ES-I3 (cell line): ENCODE measurements at regions not wholly inside any gene's neighbourhood (a gene's known extent, or its start where the extent isn't known, plus 50 kb on each side); places are given as distances from the start of the nearest gene placed in this dataset.
"Not testable (repeated sequence)": the region's sequence is repeated elsewhere in the genome, so short reads cannot be mapped to it uniquely, and the experiment has no call there.

Experiments used
- H3K36me3 ChIP-seq: 2 replicates; pipeline ENCODE4 v1.6.1; 2013; ENCODE audit warnings: mild to moderate bottlenecking, low read length, control low read depth, moderate library complexity; ENCODE audit not compliant: insufficient read depth
- H3K4me1 ChIP-seq: 2 replicates; pipeline ENCODE4 v1.6.1; 2013; ENCODE audit warnings: mild to moderate bottlenecking, control low read depth, low read length; ENCODE audit not compliant: insufficient read depth
- H3K9ac ChIP-seq: 2 replicates; pipeline ENCODE4 v1.6.1; 2013; ENCODE audit warnings: low read depth, mild to moderate bottlenecking, low read length, moderate library complexity
- H3K9me3 ChIP-seq: 2 replicates; pipeline ENCODE4 v1.6.1; 2013; ENCODE audit warnings: mild to moderate bottlenecking, low read length, moderate library complexity; ENCODE audit not compliant: control insufficient read depth, insufficient read depth

DNA sequence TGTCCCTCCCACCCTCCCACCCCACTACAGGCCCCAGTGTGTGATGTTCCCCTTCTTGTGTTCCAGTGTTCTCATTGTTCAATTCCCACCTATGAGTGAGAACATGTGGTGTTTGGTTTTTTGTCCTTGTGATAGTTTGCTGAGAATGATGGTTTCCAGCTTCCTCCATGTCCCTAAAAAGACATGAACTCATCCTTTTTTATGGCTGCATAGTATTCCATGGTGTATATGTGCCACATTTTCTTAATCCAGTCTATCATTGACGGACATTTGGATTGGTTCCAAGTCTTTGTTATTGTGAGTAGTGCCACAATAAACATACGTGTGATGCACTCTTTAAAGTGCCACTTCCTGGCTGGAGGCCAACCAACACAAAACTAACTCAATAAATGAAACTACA is 112.7 kb downstream of the TENT5C start:
- not testable (repeated sequence) for H3K4me1 ChIP-seq, H3K9me3 ChIP-seq, H3K9ac ChIP-seq, H3K36me3 ChIP-seq

DNA sequence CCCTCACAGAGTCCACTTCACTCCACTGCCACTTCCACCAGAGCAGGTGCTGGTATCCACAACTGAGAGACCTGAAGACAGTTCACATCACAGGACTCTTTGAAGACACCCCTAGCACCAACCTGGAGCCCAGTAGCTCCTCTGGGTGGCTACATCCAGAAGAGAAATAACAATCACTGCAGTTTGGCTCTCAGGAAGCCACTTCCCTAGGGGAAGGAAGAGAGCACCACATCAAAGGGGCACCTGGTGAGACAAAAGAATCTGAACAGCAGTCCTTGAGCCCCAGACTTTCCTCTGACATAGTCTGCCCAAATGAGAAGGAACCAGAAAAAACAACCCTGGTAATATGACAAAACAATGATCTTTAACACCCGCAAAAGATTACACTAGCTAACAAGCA is 113.2 kb downstream of the TENT5C start:
- no peaks in the 10 kb centered on the region for H3K36me3 ChIP-seq
- no peaks in the 10 kb centered on the region for H3K4me1 ChIP-seq
- no peak overlapping the region for H3K9ac ChIP-seq
- H3K9me3 ChIP-seq: 0 out of 2 replicates have a peak, but pooled peaks cover 2% of the 10 kb centered on the region

- no peaks in the 10 kb centered on the region; the same call in 1 of the 2 replicates for H3K9me3 ChIP-seq
- H3K4me1 ChIP-seq: peaks cover 3% of the 10 kb centered on the region; the same call in 1 of the 2 replicates
- H3K36me3 ChIP-seq: no peaks in the 10 kb centered on the region
- no peak overlapping the region for H3K9ac ChIP-seq
Observed at GRCh38 chr1:117732065-117732797, 126.4 kb downstream of the TENT5C start.

- Histone ChIP-seq H3K9ac (no peak overlapping the region), H3K36me3 (no peaks in the 10 kb centered on the region), H3K9me3 (no peaks in the 10 kb centered on the region; the same call in 1 of the 2 replicates), H3K4me1 (peaks cover 3% of the 10 kb centered on the region; the same call in 1 of the 2 replicates)
Observed at GRCh38 chr1:117732956-117733355, 127.1 kb downstream of the TENT5C start.

DNA sequence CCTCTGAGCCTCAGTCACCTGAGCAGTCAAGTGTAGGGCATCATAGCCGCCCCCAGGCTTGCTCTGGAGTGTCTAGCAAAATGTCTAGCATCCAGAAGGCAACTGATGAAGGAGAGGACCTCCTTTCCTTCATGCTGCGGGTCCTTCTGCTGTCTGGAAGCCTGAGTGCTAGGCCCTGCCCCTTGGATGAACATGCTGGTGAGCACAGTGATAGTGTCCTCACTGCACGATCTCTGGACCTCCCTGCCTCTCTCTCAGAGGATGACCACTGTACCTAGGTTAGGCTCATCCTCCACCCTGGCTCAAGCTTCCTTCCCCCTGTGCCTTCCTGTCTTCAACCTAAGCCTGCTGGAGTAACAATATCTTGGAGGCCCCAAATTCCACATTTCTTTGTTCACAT is 128.6 kb downstream of the TENT5C start:
- H3K4me1 ChIP-seq: peaks cover 3% of the 10 kb centered on the region; the same call in 1 of the 2 replicates
- no peaks in the 10 kb centered on the region for H3K36me3 ChIP-seq
- no peak overlapping the region for H3K9ac ChIP-seq
- H3K9me3 ChIP-seq: no peaks in the 10 kb centered on the region

DNA sequence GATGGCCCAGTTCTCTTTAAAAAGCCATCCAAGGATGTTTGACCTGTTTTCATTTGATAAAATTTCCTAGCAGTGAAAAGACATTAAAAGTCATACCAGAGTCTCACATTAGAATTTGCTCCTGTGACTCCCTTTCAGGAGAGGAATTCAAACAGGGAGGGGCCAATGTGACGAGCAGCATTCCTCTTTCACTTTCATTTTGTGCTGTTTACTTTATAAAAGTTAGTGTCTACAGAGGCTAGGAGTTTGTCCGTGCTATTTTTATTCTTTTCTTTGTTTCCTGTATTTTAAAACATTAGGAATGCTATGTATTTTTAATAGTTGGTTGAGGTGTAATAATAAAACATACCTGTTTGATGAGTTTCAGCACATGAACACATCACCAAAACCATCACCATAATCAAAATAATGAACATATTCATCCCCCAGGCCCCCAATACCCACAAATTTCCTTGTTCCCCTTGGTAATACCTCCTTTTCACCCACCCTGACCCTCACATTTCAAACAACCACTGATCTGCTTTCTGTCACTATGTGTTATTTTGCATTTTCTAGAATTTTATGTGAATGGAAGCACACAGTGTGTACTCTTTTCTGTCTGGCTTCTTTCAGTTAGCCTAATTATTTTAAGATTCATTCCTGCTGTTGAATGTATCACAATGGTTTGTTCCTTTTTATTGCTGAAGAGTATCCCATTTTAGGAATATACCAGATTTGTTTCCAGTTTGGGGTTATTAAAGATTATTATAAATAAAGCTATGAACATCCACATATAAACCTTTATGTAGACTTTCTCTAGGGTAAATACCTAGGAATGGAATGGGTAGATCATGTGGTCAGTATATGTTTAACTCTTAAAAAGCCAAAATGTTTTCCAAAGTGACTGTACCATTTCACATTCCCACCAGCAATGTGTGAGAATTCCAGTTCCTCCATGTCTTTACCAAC is 129.5 kb downstream of the TENT5C start:
- no peaks in the 10 kb centered on the region for H3K9me3 ChIP-seq
- no peak overlapping the region; the same call in 1 of the 2 replicates for H3K9ac ChIP-seq
- no peaks in the 10 kb centered on the region for H3K36me3 ChIP-seq
- H3K4me1 ChIP-seq: peaks cover 3% of the 10 kb centered on the region; the same call in 1 of the 2 replicates

DNA sequence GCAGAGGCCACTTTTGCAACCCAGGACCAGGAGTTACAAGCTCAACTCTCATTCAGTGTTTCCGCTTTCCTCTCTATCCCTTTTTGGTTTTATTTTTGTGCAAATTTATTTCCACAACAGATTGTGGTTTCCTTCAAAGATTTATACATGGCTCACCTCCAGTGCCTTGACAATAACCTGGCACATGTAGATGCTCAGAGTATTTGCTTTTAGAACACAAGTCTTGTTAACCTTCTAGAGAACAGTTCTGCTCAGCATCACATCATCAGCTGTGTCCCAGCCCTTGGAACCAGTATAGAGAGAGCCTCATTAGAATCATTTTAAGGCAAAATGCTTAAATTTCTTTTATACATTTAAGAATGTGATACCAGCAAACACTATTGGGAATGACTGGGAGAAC is 133.7 kb downstream of the TENT5C start:
- H3K9me3 ChIP-seq: no peaks in the 10 kb centered on the region
- H3K36me3 ChIP-seq: no peaks in the 10 kb centered on the region
- H3K4me1 ChIP-seq: peaks cover 3% of the 10 kb centered on the region; the same call in 1 of the 2 replicates
- no peak overlapping the region for H3K9ac ChIP-seq

DNA sequence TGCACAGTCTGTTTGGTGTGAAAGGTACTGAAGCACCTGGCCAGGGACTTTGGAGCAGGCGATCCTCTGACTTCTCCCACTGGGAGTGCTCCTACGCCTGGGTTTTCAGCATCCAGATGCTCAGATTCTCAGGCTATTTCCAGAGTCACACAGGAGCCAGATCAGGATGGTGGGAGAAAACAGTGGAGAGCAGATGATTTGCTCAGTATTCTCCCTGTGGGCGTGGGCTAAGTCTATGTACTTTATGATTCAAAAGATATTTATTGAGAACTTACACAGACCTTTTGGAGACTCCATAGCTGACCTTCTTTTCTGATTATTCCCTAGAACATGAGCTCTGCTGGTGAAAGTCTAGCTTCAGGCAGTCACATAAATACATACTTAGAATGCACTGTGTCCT is 134.6 kb downstream of the TENT5C start:
- Histone ChIP-seq H3K9me3 (no peaks in the 10 kb centered on the region), H3K9ac (no peak overlapping the region), H3K36me3 (no peaks in the 10 kb centered on the region), H3K4me1 (no peaks in the 10 kb centered on the region)

- not testable (repeated sequence) for H3K9me3 ChIP-seq, H3K9ac ChIP-seq, H3K36me3 ChIP-seq, H3K4me1 ChIP-seq
Observed at GRCh38 chr1:117746565-117746964, 140.7 kb downstream of the TENT5C start.

DNA sequence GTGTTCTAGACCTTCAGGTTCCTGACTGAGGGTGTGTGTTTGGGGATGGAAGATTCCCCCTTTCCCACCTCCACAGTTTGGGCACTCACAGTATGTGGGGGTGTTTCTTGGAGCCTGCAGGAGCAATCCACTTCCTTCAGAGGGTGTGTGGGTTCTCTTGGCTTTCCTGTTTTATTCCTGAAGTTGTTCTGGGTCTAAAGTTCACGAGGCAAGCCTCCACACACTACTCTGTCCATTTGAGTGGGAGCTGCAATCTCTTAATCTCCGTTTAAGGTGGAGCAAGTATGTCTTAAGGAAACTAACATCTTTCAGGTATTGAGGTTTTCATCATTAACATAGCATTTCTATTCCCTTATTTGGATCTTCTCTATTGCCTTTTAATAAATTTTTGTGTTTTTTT is 141.8 kb downstream of the TENT5C start:
- no peak overlapping the region for H3K9ac ChIP-seq
- H3K9me3 ChIP-seq: no peaks in the 10 kb centered on the region
- no peaks in the 10 kb centered on the region for H3K36me3 ChIP-seq
- H3K4me1 ChIP-seq: no peaks in the 10 kb centered on the region

DNA sequence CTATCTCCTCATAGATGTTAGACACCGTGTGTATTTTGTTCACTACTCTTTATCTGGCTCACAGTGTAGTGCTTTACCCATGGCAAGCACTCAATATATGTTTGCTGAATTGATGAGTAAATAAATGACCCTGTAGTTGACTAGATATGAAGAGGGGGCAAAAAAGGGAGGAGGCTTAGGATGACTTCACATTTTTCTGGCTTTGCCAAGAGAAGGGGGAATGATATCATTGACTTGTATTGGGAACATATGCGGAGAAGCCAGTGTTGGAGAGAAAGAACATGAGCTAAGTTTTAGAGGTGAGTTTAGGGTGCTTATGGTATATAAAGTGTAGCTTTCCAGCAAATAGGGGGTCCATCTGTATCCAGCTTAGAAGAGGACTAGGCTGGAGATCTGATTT is 145.5 kb downstream of the TENT5C start:
- Histone ChIP-seq H3K4me1 (no peaks in the 10 kb centered on the region), H3K9me3 (no peaks in the 10 kb centered on the region), H3K36me3 (no peaks in the 10 kb centered on the region), H3K9ac (no peak overlapping the region)

- Histone ChIP-seq H3K9me3 (no peaks in the 10 kb centered on the region), H3K9ac (no peak overlapping the region), H3K36me3 (no peaks in the 10 kb centered on the region), H3K4me1 (no peaks in the 10 kb centered on the region)
Observed at GRCh38 chr1:117752661-117753060, 146.8 kb downstream of the TENT5C start.

- Histone ChIP-seq H3K4me1 (no peaks in the 10 kb centered on the region), H3K9me3 (no peaks in the 10 kb centered on the region), H3K36me3 (no peaks in the 10 kb centered on the region), H3K9ac (no peak overlapping the region)
Observed at GRCh38 chr1:117753232-117753631, 147.4 kb downstream of the TENT5C start.

- H3K9ac ChIP-seq: peak overlapping the region; percentile 8; the same call in 1 of the 2 replicates
- H3K4me1 ChIP-seq: no peaks in the 10 kb centered on the region
- no peaks in the 10 kb centered on the region for H3K9me3 ChIP-seq
- H3K36me3 ChIP-seq: no peaks in the 10 kb centered on the region
Observed at GRCh38 chr1:117753652-117754051, 147.8 kb downstream of the TENT5C start.
